Hepatocyte (in vitro differentiated cells): ENCODE measurements at regions not wholly inside any gene's neighbourhood (a gene's known extent, or its start where the extent isn't known, plus 50 kb on each side); places are given as distances from the start of the nearest gene placed in this dataset.

Experiments
- EZH2 ChIP-seq: fragments of 200-600 bp; sonication (generic); IDR thresholded peaks from 2 replicates; pipeline ENCODE4 v1.6.1; 2016; ENCODE audit warnings: antibody characterized with exemption, mild to moderate bottlenecking, borderline replicate concordance
- EZH2phosphoT487 ChIP-seq: fragments of 200-600 bp; sonication (generic); IDR thresholded peaks from one replicate; pipeline ENCODE4 v1.6.1; 2018; ENCODE audit warnings: antibody characterized with exemption, mild to moderate bottlenecking, low read depth, moderate library complexity; ENCODE audit not compliant: unreplicated experiment, severe bottlenecking
- TF ChIP-seq, protein P1 (sequence below): fragments of 200-600 bp; sonication (generic); IDR thresholded peaks from 2 replicates; pipeline ENCODE4 v1.5.1; 2016; ENCODE audit warnings: antibody characterized with exemption, mild to moderate bottlenecking; ENCODE audit not compliant: poor library complexity

DNA sequence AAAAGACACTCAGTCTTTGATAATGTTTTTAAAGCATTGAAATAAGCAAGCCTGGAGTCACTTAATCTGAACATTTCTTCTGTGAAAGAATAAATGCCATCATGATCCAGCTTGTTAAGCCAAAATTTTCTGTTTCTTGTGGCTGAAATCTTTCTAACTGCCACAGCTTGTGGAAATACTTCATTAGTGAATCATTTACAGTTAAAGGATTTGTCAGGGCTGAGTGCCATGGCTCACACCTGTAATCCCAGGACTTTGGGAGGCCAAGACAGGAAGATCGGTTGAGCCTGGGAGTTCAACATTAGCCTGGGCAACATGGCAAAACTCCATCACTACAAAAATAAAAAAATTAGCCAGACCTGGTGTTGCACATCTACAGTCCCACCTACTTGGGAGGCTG is 93.3 kb upstream of the PDE5A start:
- TF ChIP-seq EZH2, result no peak
- TF ChIP-seq, protein P1, sequence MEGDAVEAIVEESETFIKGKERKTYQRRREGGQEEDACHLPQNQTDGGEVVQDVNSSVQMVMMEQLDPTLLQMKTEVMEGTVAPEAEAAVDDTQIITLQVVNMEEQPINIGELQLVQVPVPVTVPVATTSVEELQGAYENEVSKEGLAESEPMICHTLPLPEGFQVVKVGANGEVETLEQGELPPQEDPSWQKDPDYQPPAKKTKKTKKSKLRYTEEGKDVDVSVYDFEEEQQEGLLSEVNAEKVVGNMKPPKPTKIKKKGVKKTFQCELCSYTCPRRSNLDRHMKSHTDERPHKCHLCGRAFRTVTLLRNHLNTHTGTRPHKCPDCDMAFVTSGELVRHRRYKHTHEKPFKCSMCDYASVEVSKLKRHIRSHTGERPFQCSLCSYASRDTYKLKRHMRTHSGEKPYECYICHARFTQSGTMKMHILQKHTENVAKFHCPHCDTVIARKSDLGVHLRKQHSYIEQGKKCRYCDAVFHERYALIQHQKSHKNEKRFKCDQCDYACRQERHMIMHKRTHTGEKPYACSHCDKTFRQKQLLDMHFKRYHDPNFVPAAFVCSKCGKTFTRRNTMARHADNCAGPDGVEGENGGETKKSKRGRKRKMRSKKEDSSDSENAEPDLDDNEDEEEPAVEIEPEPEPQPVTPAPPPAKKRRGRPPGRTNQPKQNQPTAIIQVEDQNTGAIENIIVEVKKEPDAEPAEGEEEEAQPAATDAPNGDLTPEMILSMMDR, result no peak
- no peak for TF ChIP-seq EZH2phosphoT487
